Activated T-cell treated with anti-CD3 and anti-CD28 coated beads for 48 hours (primary cell): ENCODE measurements at regions not wholly inside any gene's neighbourhood (a gene's known extent, or its start where the extent isn't known, plus 50 kb on each side); places are given as distances from the start of the nearest gene placed in this dataset.

Experiments used
- DNase-seq: peaks from one replicate; pipeline ENCODE4 v3.0.0-alpha.2; 2020; ENCODE audit warnings: low read depth

- no peak for DNase-seq
These were observed 77.5 kb upstream of the GLI2 start for GRCh38 chr2:120658042-120658769.

- DNase-seq = no peak
These were observed 76.9 kb upstream of the GLI2 start for GRCh38 chr2:120658770-120659158.

GRCh38 chr2:120659275-120659977 is 76.2 kb upstream of the GLI2 start:
- no peak for DNase-seq

GRCh38 chr2:120660056-120660694 is 75.5 kb upstream of the GLI2 start:
- no peak for DNase-seq

- DNase-seq = no peak
These were observed 74.8 kb upstream of the GLI2 start for GRCh38 chr2:120660771-120661459.

- DNase-seq = no peak
These were observed 74.1 kb upstream of the GLI2 start for GRCh38 chr2:120661551-120661950.

GRCh38 chr2:120662046-120662445 is 73.6 kb upstream of the GLI2 start:
- DNase-seq = no peak

GRCh38 chr2:120662746-120663145 is 72.9 kb upstream of the GLI2 start:
- DNase-seq = no peak

- no peak for DNase-seq
These were observed 69.2 kb upstream of the GLI2 start for GRCh38 chr2:120666433-120666832.

GRCh38 chr2:120667981-120668380 is 67.7 kb upstream of the GLI2 start:
- no peak for DNase-seq

GRCh38 chr2:120669121-120669952 is 66.3 kb upstream of the GLI2 start:
- no peak for DNase-seq

GRCh38 chr2:120669971-120670370 is 65.7 kb upstream of the GLI2 start:
- DNase-seq = no peak

GRCh38 chr2:120670371-120670770 is 65.3 kb upstream of the GLI2 start:
- DNase-seq = no peak

- DNase-seq = no peak
These were observed 64.7 kb upstream of the GLI2 start for GRCh38 chr2:120670771-120671480.

- DNase-seq = no peak
These were observed 63.0 kb upstream of the GLI2 start for GRCh38 chr2:120672526-120673204.

GRCh38 chr2:120673205-120673550 is 62.5 kb upstream of the GLI2 start:
- DNase-seq = no peak

GRCh38 chr2:120673571-120674061 is 62.1 kb upstream of the GLI2 start:
- DNase-seq = no peak

- no peak for DNase-seq
These were observed 61.2 kb upstream of the GLI2 start for GRCh38 chr2:120674246-120675170.

GRCh38 chr2:120675460-120676130 is 60.1 kb upstream of the GLI2 start:
- peak; percentile 35 for DNase-seq
